HepG2 (cell line): ENCODE measurements at regions not wholly inside any gene's neighbourhood (a gene's known extent, or its start where the extent isn't known, plus 50 kb on each side); places are given as distances from the start of the nearest gene placed in this dataset.

Experiments used
- ATAC-seq: fragments of 200-7000 bp; cut with Tn5 transposase; 3 replicates; pipeline ENCODE4 v1.9.1; 2020; ENCODE audit warnings: mild to moderate bottlenecking, moderate library complexity
- BruUV-seq: library from RNA; stranded (reverse); fragments of 400-500 nt; replicated peaks from 2 replicates; lab custom pipeline; 2021; lab: Mats Ljungman, UMichigan
- CTCF ChIA-PET: fragments of 300-600 bp; formaldehyde crosslinking; extraction: SDS; loops from one replicate; lab custom pipeline; 2021; ENCODE audit warnings: low total read pairs, inconsistent platforms, low intra/inter-chr PET ratio; lab: Yijun Ruan, JAX
- POLR2A ChIA-PET: fragments of 350-600 bp; sonication (Branson Sonifier 250); formaldehyde crosslinking; loops from one replicate; lab custom pipeline; 2020; ENCODE audit warnings: antibody characterized with exemption, inconsistent platforms; lab: Yijun Ruan, JAX
- DNase-seq: peaks from one replicate; pipeline ENCODE4 v3.0.0-alpha.2; 2015; ENCODE audit warnings: low spot score
- FAIRE-seq: peaks from 3 replicates; lab custom pipeline; 2011; peaks lifted over from hg19 to GRCh38; lab: Jason Lieb, UNC
- H2AFZ ChIP-seq: one replicate; pipeline ENCODE4 v1.6.1; 2011; ENCODE audit warnings: low read length, inconsistent platforms
- H3K27ac ChIP-seq: fragments of 300-600 bp; 3 replicates; pipeline ENCODE4 v1.8.0; 2011; ENCODE audit warnings: mixed run types, mild to moderate bottlenecking, mixed read lengths, low read length, inconsistent platforms; ENCODE audit not compliant: insufficient read depth; ENCODE audit errors: extremely low read length
- H3K27me3 ChIP-seq, 2 experiments: fragments of 200-600 bp in 1 of 2; 2 replicates in 1 of 2; 3 replicates in 1 of 2; pipeline versions ENCODE4 v1.6.0 to v1.8.0; 2011; ENCODE audit warnings: low read length in 2 of 2, mild to moderate bottlenecking in 2 of 2, moderate library complexity in 2 of 2, inconsistent platforms in 1 of 2; ENCODE audit not compliant: insufficient read depth in 2 of 2, control insufficient read depth in 1 of 2
- H3K36me3 ChIP-seq, 2 experiments: fragments of 200-600 bp in 1 of 2; replicated peaks in 1 of 2; 2 replicates in 1 of 2; 3 replicates in 1 of 2; pipeline versions ENCODE4 v1.5.1 to v1.8.0; 2011; ENCODE audit warnings: low read length in 2 of 2, inconsistent platforms in 1 of 2; ENCODE audit not compliant: insufficient read depth in 2 of 2, control insufficient read depth in 1 of 2
- H3K4me1 ChIP-seq: 2 replicates; pipeline ENCODE4 v1.5.1; 2012; ENCODE audit warnings: low read length, inconsistent platforms; ENCODE audit not compliant: insufficient read depth
- H3K4me2 ChIP-seq: 2 replicates; pipeline ENCODE4 v1.6.0; 2011; ENCODE audit warnings: low read depth, low read length, inconsistent platforms
- H3K4me3 ChIP-seq, 3 experiments: fragments of 200-600 bp in 1 of 3; sonication (generic), shearing (Covaris generic) in 1 of 3; replicated peaks in 1 of 3; 2 replicates each; pipeline ENCODE4 v1.5.1; 2011 to 2016; ENCODE audit warnings: low read length in 3 of 3, inconsistent platforms in 2 of 3, low read depth in 2 of 3, mild to moderate bottlenecking in 2 of 3, control low read depth in 1 of 3, mixed read lengths in 1 of 3; ENCODE audit not compliant: insufficient read depth in 1 of 3
- H3K79me2 ChIP-seq: one replicate; pipeline ENCODE4 v1.6.1; 2011; ENCODE audit warnings: low read length, inconsistent platforms; ENCODE audit not compliant: insufficient read depth
- H3K9ac ChIP-seq: 2 replicates; pipeline ENCODE4 v1.6.0; 2011; ENCODE audit warnings: mild to moderate bottlenecking, low read depth, low read length, inconsistent platforms; ENCODE audit not compliant: insufficient read depth
- H3K9me3 ChIP-seq: 2 replicates; pipeline ENCODE4 v1.5.1; 2012; ENCODE audit warnings: mild to moderate bottlenecking, low read length
- H4K20me1 ChIP-seq: 2 replicates; pipeline ENCODE4 v1.6.0; 2011; ENCODE audit warnings: inconsistent platforms, mild to moderate bottlenecking, low read length, moderate library complexity; ENCODE audit not compliant: insufficient read depth
- DMAP1 ChIP-seq: IDR thresholded peaks from 2 replicates; pipeline ENCODE4 v1.6.1; 2016
- EZH2 ChIP-seq: conservative IDR thresholded peaks from 2 replicates; pipeline ENCODE4 v1.6.1; 2012; ENCODE audit warnings: mild to moderate bottlenecking, low read depth, low read length, moderate library complexity
- FIP1L1 ChIP-seq: fragments of 200-400 bp; formaldehyde crosslinking; IDR thresholded peaks from 2 replicates; pipeline ENCODE4 v1.6.1; 2018; ENCODE audit warnings: low read depth, mild to moderate bottlenecking, low read length, moderate library complexity, borderline replicate concordance; ENCODE audit not compliant: insufficient read depth
- HIVEP1 ChIP-seq: sonication (generic); formaldehyde crosslinking; IDR thresholded peaks from 2 replicates; pipeline ENCODE4 v1.4.0; 2020; ENCODE audit warnings: mild to moderate bottlenecking, missing genetic modification reagents
- HMG20B ChIP-seq: conservative IDR thresholded peaks from 2 replicates; pipeline ENCODE4 v1.6.1; 2016; ENCODE audit warnings: missing genetic modification reagents, missing compliant biosample characterization
- HNRNPLL ChIP-seq: fragments of 200-400 bp; formaldehyde crosslinking; IDR thresholded peaks from 2 replicates; pipeline ENCODE4 v1.6.1; 2017; ENCODE audit warnings: mild to moderate bottlenecking, low read depth, low read length; ENCODE audit not compliant: poor library complexity, severe bottlenecking
- IRF2 ChIP-seq: IDR thresholded peaks from 2 replicates; pipeline ENCODE4 v1.6.1; 2018; ENCODE audit warnings: missing genetic modification reagents, missing compliant biosample characterization
- JUNB ChIP-seq: sonication (generic); formaldehyde crosslinking; IDR thresholded peaks from 2 replicates; pipeline ENCODE4 v1.8.0; 2022; ENCODE audit warnings: missing genetic modification reagents, mild to moderate bottlenecking, borderline replicate concordance
- MLLT10 ChIP-seq: sonication (generic); formaldehyde crosslinking; IDR thresholded peaks from 2 replicates; pipeline ENCODE4 v1.4.0; 2020; ENCODE audit warnings: missing genetic modification reagents
- NFKB2 ChIP-seq: sonication (generic); formaldehyde crosslinking; IDR thresholded peaks from 2 replicates; pipeline ENCODE4 v1.4.0; 2020; ENCODE audit warnings: missing genetic modification reagents, borderline replicate concordance
- TP53 ChIP-seq: sonication (generic); formaldehyde crosslinking; conservative IDR thresholded peaks from 2 replicates; pipeline ENCODE4 v1.4.0; 2020; ENCODE audit warnings: missing genetic modification reagents
- ZBTB7B ChIP-seq: sonication (generic); formaldehyde crosslinking; IDR thresholded peaks from 2 replicates; pipeline ENCODE4 v1.4.0; 2020; ENCODE audit warnings: missing genetic modification reagents
- ZBTB8A ChIP-seq: sonication (generic); formaldehyde crosslinking; IDR thresholded peaks from 2 replicates; pipeline ENCODE4 v1.4.0; 2020; ENCODE audit warnings: mild to moderate bottlenecking, low read depth, missing genetic modification reagents, borderline replicate concordance
- ZKSCAN5 ChIP-seq: sonication (generic); formaldehyde crosslinking; IDR thresholded peaks from 2 replicates; pipeline ENCODE4 v1.5.1; 2020; ENCODE audit warnings: mild to moderate bottlenecking, missing genetic modification reagents
- ZNF234 ChIP-seq: sonication (generic); formaldehyde crosslinking; conservative IDR thresholded peaks from 2 replicates; pipeline ENCODE4 v1.5.1; 2020; ENCODE audit warnings: mild to moderate bottlenecking, missing genetic modification reagents
- WGBS: methylation state at CpG from one replicate; pipeline ENCODE4 v1.1.6; 2017; ENCODE audit warnings: low lambda C conversion rate; 5-methylcytosine and 5-hydroxymethylcytosine counted together
- in situ Hi-C: cut with HindIII; loops from 2 replicates; pipeline ENCODE4 v1.10.0; 2017; ENCODE audit warnings: low pct_unique_long_range_greater_than_20kb; ENCODE audit not compliant: extremely low pct_ligation_motif_present
- intact Hi-C: fragments of 100-400 bp; cut with micrococcal nuclease; formaldehyde crosslinking; loops from one replicate; pipeline ENCODE4 v1.10.0; 2022; ENCODE audit not compliant: unreplicated experiment
- TF ChIP-seq, protein P1 (sequence below): sonication (generic); formaldehyde crosslinking; IDR thresholded peaks from 2 replicates; pipeline ENCODE4 v1.5.1; 2020; ENCODE audit warnings: missing genetic modification reagents, mild to moderate bottlenecking, borderline replicate concordance
- TF ChIP-seq, protein P2 (sequence below): sonication (generic); formaldehyde crosslinking; conservative IDR thresholded peaks from 2 replicates; pipeline ENCODE4 v1.8.0; 2022; ENCODE audit warnings: low read depth, missing genetic modification reagents
- TF ChIP-seq, protein P3 (sequence below): IDR thresholded peaks from 2 replicates; pipeline ENCODE4 v1.6.1; 2016; ENCODE audit warnings: missing genetic modification reagents, missing compliant biosample characterization
- TF ChIP-seq, protein P4 (sequence below): sonication (generic); formaldehyde crosslinking; IDR thresholded peaks from 2 replicates; pipeline ENCODE4 v1.8.0; 2022; ENCODE audit warnings: mild to moderate bottlenecking, missing genetic modification reagents, borderline replicate concordance

DNA sequence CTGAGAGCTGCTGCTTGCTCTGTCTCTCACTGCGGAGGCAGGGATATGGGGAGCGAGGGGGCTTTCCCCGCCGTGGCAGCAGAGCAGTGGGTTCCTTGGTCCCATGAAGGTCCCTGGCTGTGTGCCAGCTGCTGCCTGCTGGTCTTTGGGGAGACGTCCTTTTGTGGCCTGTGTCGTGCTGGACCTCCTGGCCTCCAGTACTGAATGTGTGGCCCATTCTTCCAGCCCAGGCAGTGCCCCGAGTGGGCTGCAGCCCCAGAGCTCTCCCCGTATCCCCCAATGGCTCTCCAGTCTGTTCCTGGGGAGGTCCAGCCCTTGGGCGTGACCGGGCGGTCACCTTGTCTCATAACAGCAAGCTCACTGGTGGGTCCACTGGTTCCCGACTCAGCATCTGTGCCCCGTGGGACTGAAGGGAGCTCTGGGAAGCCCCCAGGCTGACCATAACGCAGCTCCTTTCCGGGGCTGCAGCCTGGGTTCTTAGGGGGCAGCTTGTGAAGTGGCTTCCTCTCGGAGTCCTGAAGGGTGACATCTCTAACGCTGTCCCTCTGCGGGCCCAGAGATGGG, 115.6 kb downstream of the SMIM20 start:
- H3K4me2 ChIP-seq, result no peak overlapping the region
- H3K9ac ChIP-seq, result no peak overlapping the region
- no peaks in the 10 kb centered on the region for H4K20me1 ChIP-seq
- FAIRE-seq, result no peak
- no peaks in the 10 kb centered on the region for H3K36me3 ChIP-seq
- H2AFZ ChIP-seq, result no peak overlapping the region
- intact Hi-C loops, result loop anchor here (10.0 kb wide), 1 partner anchor 105 kb away; no protein-coding TSS in a partner anchor
- CTCF ChIA-PET, result interaction anchor here (1.7 kb wide), 1 partner anchor 381 kb away, joined by 6 read pairs; no protein-coding TSS in a partner anchor
- POLR2A ChIA-PET, result no interaction called here
- no peak for ATAC-seq
- H3K79me2 ChIP-seq, result no peaks in the 10 kb centered on the region
- no peak overlapping the region for H3K4me3 ChIP-seq
- BruUV-seq, result no TSS peak
- TF ChIP-seq HMG20B (no peak), IRF2 (CRISPR knock-in tag) (no peak), HIVEP1 (CRISPR knock-in tag) (no peak), ZKSCAN5 (no peak), FIP1L1 (no peak), ZBTB8A (CRISPR knock-in tag) (no peak), HNRNPLL (no peak), MLLT10 (CRISPR knock-in tag) (no peak), ZBTB7B (CRISPR knock-in tag) (no peak), TP53 (no peak), ZNF234 (CRISPR knock-in tag) (no peak), EZH2 (no peak), NFKB2 (CRISPR knock-in tag) (no peak), JUNB (no peak), DMAP1 (CRISPR knock-in tag) (no peak)
- TF ChIP-seq, protein P1, sequence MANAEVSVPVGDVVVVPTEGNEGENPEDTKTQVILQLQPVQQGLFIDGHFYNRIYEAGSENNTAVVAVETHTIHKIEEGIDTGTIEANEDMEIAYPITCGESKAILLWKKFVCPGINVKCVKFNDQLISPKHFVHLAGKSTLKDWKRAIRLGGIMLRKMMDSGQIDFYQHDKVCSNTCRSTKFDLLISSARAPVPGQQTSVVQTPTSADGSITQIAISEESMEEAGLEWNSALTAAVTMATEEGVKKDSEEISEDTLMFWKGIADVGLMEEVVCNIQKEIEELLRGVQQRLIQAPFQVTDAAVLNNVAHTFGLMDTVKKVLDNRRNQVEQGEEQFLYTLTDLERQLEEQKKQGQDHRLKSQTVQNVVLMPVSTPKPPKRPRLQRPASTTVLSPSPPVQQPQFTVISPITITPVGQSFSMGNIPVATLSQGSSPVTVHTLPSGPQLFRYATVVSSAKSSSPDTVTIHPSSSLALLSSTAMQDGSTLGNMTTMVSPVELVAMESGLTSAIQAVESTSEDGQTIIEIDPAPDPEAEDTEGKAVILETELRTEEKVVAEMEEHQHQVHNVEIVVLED (CRISPR knock-in tag), result no peak
- TF ChIP-seq, protein P2, sequence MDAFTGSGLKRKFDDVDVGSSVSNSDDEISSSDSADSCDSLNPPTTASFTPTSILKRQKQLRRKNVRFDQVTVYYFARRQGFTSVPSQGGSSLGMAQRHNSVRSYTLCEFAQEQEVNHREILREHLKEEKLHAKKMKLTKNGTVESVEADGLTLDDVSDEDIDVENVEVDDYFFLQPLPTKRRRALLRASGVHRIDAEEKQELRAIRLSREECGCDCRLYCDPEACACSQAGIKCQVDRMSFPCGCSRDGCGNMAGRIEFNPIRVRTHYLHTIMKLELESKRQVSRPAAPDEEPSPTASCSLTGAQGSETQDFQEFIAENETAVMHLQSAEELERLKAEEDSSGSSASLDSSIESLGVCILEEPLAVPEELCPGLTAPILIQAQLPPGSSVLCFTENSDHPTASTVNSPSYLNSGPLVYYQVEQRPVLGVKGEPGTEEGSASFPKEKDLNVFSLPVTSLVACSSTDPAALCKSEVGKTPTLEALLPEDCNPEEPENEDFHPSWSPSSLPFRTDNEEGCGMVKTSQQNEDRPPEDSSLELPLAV, result no peak
- TF ChIP-seq, protein P3, sequence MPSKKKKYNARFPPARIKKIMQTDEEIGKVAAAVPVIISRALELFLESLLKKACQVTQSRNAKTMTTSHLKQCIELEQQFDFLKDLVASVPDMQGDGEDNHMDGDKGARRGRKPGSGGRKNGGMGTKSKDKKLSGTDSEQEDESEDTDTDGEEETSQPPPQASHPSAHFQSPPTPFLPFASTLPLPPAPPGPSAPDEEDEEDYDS (CRISPR knock-in tag), result no peak
- TF ChIP-seq, protein P4, sequence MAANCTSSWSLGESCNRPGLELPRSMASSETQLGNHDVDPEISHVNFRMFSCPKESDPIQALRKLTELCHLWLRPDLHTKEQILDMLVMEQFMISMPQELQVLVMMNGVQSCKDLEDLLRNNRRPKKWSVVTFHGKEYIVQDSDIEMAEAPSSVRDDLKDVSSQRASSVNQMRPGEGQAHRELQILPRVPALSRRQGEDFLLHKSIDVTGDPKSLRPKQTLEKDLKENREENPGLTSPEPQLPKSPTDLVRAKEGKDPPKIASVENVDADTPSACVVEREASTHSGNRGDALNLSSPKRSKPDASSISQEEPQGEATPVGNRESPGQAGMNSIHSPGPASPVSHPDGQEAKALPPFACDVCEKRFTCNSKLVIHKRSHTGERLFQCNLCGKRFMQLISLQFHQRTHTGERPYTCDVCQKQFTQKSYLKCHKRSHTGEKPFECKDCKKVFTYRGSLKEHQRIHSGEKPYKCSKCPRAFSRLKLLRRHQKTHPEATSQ, result no peak
- H3K9me3 ChIP-seq, result 0 out of 2 replicates have a peak, but pooled peaks cover 7% of the 10 kb centered on the region
- no peak overlapping the region for H3K27ac ChIP-seq
- H3K27me3 ChIP-seq, result peaks cover 5 to 43% of the 10 kb centered on the region in 2 experiments
- H3K4me1 ChIP-seq, result peaks cover 33% of the 10 kb centered on the region
- 89% methylated on average over 3 of the region's 18 CpGs for WGBS
- no peak for DNase-seq
- in situ Hi-C loops, result loop anchor here (25.0 kb wide), 1 partner anchor 383 kb away; no protein-coding TSS in a partner anchor
